GM21528 (cell line): ENCODE measurements at regions not wholly inside any gene's neighbourhood (a gene's known extent, or its start where the extent isn't known, plus 50 kb on each side); places are given as distances from the start of the nearest gene placed in this dataset.
"Not testable (repeated sequence)": the region's sequence is repeated elsewhere in the genome, so short reads cannot be mapped to it uniquely, and the experiment has no call there.

Experiments used
- ATAC-seq: cut with Tn5 transposase; IDR thresholded peaks from one replicate; pipeline ENCODE4 v1.9.1; 2021; ENCODE audit warnings: mild to moderate bottlenecking, moderate library complexity; ENCODE audit not compliant: unreplicated experiment, low FRiP score

GRCh38 chr5:27476356-27476988 lies 438.1 kb upstream of the CDH9 start:
- no peak for ATAC-seq

DNA sequence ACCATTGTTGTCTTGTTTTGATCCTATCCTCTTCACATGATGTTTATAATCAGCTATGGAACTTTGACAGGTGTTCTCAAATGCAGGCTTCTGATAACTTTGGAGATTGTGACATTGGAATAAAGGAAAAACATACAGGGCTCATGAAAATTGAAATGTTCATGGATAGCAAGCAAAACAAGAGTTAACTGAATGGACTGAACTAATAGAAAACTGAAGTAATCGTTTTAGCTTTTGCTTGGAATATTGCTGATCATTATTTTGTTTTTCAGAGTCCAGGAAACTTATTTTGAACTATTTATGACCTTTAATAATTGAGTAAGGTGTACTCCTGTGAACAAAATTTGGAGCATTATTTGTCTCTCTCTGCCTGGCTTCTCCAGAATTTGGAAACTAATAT lies 436.7 kb upstream of the CDH9 start:
- ATAC-seq: no peak

DNA sequence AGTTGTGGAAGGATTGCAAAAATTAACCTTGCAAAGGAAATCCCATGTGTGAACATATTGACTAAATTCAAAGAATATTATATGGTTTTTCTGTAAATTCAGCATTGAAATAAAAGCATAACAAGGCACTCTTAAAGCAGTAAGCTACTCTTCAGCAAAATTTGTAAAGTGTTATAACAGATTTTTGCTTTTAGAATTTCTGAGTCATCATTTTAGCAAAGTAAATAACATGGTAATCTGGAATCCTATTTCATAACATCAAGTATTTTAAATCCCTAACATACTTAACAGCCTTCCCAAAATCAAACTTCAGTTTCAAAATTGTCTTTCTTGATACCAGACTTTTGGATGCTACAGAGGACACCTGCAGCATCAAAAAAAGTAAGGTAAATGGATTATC lies 436.0 kb upstream of the CDH9 start:
- no peak for ATAC-seq

DNA sequence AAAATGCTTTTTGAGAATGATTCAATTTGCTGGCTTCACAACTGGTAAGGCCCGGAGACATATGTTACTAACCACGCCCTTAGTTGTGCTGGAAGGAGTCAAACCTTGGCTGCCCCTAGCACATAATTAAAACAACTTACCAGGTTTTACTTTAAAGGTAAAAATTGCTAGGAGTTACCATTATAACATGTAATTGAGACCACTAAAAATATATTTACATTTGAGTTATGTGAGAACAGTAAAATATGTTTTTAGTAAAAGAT lies 435.6 kb upstream of the CDH9 start:
- no peak for ATAC-seq

- no peak for ATAC-seq
Observed at GRCh38 chr5:27473307-27474046, 435.1 kb upstream of the CDH9 start.

DNA sequence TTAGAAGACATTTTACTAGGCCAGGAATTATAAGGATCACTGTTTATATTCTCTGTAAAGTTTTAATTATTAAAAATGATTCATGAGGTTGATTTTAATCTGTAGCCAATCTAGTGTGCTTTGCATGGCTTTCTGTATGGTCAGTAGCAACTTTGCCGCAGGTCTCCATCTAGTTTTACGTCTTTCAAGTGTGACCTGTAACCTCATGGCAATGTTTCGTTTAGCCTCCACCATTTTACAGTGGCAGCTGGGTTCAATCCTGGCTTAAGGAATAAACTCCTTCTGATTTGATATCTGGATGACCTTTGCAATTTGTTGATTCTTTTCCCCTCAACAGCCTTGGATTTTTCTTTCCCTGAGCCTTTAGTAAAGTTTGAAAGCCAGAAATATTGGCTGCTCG lies 434.5 kb upstream of the CDH9 start:
- ATAC-seq: no peak

- ATAC-seq: peak; percentile 82
Observed at GRCh38 chr5:27472000-27472763, 433.8 kb upstream of the CDH9 start.

DNA sequence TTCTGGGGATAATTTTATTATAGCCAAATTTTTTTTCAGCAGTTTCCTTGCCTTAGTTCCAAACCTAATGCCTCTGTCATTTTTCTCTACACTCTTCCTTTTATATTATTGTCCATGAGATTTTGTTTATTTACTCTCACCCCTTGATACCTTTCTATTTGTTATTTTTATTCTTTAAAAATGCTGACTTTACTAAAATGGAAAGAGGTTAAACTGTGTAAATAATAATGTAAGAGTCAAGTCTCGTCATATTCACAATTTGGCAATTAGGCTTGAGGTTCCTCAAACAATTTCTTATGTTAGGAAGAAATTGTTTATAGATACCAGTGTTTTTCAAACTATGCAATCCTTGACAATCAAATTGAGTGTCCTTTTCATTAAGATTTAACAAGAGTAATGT lies 428.6 kb upstream of the CDH9 start:
- ATAC-seq: no peak

- ATAC-seq: no peak
Observed at GRCh38 chr5:27465140-27465539, 426.8 kb upstream of the CDH9 start.

DNA sequence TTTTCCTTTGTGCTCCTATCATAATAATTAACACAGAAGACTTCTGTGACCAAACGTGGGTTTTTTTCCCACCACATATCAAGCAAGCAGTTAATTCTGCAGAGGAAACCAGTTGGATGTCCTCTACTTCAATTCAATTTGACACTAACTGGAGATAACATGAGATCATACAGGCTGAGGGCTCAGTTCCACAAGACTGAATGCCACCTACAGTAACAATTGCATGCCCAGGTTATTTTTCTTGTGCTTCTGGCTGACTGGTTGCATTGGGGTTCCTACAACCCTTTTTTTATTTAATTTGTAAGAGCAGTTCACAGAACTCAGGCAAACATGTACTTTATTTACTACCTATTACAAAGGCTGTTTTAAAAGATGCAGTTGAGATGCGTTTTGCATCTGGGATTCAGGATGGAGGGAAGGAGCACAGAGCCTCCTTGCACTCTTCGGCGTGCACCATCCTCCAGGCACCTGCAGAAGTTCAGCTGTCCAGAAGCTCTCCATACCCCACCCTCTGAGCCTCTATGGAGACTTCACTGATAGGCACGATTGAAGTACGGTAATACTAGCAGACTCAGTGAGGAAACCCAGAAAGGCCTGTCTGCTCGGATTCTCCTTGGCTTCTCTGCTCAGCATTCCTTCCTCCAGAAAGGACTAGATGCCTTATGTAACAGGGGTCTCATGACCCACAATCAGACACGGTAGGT lies 425.2 kb upstream of the CDH9 start:
- ATAC-seq: no peak

- no peak for ATAC-seq
Observed at GRCh38 chr5:27462936-27463335, 424.6 kb upstream of the CDH9 start.

GRCh38 chr5:27458287-27458686 lies 419.9 kb upstream of the CDH9 start:
- ATAC-seq: no peak

DNA sequence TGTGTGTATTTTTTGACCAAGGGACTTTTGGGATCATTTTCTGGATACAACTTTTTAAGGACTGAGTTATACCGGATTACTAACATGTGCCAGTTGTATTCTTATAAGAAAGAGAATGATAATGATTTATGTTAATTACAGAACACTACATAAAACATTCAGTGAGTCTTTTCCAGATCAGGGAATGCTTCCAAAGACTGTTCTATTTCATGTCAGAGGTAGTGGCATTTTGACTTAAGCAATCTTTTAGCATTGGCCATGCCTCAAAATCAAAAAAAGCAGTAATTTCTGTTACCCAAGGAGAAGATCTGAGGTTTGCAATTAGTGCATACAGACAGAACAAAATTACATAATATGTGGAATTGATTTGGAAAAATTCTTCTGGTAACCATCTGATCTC lies 413.0 kb upstream of the CDH9 start:
- no peak for ATAC-seq

DNA sequence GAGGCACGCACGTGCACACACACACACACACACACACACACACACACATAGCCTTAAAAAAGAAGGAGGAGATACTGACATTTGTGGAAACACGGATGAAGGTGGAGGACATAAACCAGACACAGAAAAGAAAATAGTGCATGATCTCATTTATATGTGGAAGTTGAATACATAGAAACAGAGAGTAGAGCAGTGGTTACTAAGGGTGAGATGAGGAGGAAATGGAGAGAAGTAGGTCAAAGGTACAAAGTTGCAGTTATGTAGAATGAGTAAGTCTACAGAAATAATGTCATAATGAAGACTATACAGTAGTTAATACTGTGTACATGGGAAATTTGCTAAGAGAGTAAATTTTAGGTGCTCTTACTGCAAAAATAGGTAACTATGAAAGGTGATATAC lies 412.2 kb upstream of the CDH9 start:
- ATAC-seq: no peak

DNA sequence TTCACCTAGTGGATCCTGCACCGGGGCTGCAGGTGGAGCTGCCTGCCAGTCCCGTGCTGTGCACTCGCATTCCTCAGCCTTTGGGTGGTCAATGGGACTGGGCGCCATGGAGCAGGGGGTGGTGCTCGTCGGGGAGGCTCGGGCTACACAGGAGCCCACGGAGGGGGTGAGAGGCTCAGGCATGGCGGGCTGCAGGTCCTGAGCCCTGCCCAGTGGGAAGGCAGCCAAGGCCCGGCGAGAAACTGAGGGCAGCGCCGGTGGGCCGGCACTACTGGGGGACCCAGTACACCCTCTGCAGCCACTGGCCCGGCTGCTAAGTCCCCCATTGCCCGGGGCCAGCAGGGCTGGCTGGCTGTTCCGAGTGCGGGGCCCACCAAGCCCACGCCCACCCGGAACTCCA lies 401.0 kb upstream of the CDH9 start:
- ATAC-seq: not testable (repeated sequence)

GRCh38 chr5:27437594-27438200 lies 399.3 kb upstream of the CDH9 start:
- no peak for ATAC-seq

- ATAC-seq: no peak
Observed at GRCh38 chr5:27434335-27434734, 395.9 kb upstream of the CDH9 start.

DNA sequence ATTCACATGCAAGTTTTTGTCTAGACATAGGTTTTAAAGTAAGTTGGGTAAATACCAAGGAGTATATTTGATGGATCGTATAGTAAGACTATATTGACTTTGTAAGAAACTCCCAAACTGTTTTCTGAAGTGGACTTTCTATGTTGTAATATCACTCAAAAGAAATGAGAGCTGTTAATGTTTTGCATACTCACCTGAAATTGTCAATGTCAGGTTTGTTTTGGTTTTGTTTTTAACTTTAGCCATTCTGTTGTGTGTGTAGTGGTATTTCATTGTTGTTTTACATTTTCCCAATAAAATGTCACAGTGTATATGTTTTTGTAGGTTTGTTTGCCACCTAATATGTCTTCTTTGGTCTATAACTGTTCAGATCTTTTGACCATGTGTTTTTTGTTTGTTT lies 375.7 kb upstream of the CDH9 start:
- no peak for ATAC-seq

- ATAC-seq: no peak
Observed at GRCh38 chr5:27412384-27412783, 374.0 kb upstream of the CDH9 start.

DNA sequence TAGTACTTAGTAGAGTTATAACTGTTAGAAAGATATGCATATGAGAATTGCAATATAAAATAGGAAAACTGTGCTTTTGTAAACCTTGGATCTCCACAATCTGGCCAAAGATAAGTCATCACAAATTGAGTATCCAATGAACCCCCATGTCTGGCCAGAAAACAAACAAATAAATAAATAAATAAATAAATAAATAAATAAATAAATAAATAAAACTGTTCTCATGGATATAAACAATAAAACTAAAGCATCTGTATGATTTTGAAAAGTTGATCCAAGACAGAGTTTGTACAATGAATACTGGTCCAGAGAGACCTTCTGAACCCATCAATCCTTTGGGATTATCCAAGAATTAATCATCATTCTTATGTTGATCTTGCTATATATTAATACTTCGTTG lies 367.6 kb upstream of the CDH9 start:
- no peak for ATAC-seq
